GM13976 (cell line): ENCODE measurements at regions not wholly inside any gene's neighbourhood (a gene's known extent, or its start where the extent isn't known, plus 50 kb on each side); places are given as distances from the start of the nearest gene placed in this dataset.

Experiments
- DNase-seq: peaks from one replicate; pipeline ENCODE4 v3.0.0; 2012; ENCODE audit warnings: low spot score
- in situ Hi-C: fragments of 300-500 bp; cut with MboI; formaldehyde crosslinking; loops from one replicate; pipeline ENCODE4 v1.12.0; 2022; ENCODE audit warnings: low sequenced_read_pairs, mixed read lengths, inconsistent platforms; ENCODE audit not compliant: unreplicated experiment
- TF ChIP-seq, protein P1 (sequence below): IDR thresholded peaks from 2 replicates; pipeline ENCODE4 v1.5.1; 2012; ENCODE audit warnings: borderline replicate concordance, mild to moderate bottlenecking; ENCODE audit not compliant: insufficient read depth; ENCODE audit errors: extremely low read depth, missing control alignments, control extremely low read depth

DNA sequence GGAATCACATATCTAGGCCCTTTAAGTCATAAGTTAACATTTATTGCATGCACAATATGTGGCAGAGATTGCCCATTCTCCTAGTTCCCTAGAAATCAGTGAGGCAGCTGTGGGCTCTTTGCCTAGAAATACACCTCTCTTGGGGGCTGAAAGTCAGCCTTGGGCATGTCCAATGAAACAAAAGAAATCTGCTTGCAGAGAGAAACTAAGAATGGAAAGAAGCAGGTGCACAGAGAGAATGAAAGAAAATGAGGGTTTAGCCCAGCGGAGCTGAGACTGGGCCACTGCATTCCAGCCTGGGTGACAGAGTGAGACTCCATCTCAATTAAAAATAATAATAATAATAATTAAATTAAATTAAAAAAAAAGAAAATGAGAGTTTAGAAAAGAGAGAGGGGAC is 57.3 kb upstream of the DAB2 start:
- in situ Hi-C loops = no loop called here
- no peak for DNase-seq
- TF ChIP-seq, protein P1, sequence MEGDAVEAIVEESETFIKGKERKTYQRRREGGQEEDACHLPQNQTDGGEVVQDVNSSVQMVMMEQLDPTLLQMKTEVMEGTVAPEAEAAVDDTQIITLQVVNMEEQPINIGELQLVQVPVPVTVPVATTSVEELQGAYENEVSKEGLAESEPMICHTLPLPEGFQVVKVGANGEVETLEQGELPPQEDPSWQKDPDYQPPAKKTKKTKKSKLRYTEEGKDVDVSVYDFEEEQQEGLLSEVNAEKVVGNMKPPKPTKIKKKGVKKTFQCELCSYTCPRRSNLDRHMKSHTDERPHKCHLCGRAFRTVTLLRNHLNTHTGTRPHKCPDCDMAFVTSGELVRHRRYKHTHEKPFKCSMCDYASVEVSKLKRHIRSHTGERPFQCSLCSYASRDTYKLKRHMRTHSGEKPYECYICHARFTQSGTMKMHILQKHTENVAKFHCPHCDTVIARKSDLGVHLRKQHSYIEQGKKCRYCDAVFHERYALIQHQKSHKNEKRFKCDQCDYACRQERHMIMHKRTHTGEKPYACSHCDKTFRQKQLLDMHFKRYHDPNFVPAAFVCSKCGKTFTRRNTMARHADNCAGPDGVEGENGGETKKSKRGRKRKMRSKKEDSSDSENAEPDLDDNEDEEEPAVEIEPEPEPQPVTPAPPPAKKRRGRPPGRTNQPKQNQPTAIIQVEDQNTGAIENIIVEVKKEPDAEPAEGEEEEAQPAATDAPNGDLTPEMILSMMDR = no peak

- in situ Hi-C loops = no loop called here
- TF ChIP-seq, protein P1 = no peak
- DNase-seq = no peak
Measured at GRCh38 chr5:39479537-39479936, 54.8 kb upstream of the DAB2 start.

GRCh38 chr5:39478863-39479262 is 54.1 kb upstream of the DAB2 start:
- TF ChIP-seq, protein P1 = no peak
- in situ Hi-C loops = no loop called here
- no peak for DNase-seq

- in situ Hi-C loops = no loop called here
- TF ChIP-seq, protein P1 = no peak
- no peak for DNase-seq
Measured at GRCh38 chr5:39476843-39477220, 52.1 kb upstream of the DAB2 start.

DNA sequence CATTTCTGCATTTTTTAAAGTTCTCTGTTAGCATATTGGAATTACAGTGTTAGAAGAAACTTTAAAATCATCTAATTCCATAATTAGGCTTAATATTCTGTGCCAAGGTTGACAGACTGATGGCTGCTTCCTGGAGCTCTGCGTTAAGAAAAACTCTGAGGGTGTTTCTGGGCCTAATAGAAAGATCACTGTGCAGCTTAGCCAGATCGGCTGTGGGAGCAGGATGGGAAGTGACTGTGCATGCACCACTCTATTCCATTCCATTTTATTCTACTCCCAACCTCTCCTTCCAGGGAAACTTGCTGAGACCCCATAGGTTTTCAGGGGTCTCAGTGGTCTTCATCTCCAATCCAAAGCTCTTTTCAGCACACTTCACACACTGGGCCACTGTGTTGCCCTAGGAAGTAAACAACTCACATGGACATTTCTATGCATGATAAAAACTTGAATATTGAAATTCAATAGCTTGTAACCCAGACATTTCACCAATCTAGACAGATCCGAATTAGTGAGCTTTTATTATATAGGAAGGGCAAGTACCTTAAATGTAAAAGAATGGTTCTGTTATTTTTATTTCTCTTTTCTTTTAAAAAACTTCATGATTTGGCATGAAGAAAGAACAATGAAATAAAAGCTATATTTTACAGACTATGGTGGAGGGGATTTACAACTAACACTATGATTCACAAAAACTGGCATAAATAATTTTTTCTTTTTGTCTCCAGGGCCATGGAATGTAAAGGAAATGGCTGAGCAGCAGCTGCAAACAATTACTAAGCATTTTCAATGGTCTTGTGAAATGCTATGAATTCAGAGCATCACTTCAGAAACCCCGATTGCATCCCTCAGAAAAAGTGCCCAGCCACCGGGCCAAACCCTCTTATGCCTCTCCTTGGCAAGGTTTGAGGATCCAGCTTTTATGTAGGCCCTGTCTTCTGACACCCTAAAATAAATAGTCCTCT is 51.4 kb upstream of the DAB2 start:
- TF ChIP-seq, protein P1 = no peak
- in situ Hi-C loops = no loop called here

GRCh38 chr5:39475159-39475571 is 50.4 kb upstream of the DAB2 start:
- in situ Hi-C loops = no loop called here
- TF ChIP-seq, protein P1 = no peak
- DNase-seq = no peak

More for the DNA sequence above, 51.4 kb upstream of the DAB2 start:
- DNase-seq = no peak
